ENCODE measurements at regions not wholly inside any gene's neighbourhood (a gene's known extent, or its start where the extent isn't known, plus 50 kb on each side); places are given as distances from the start of the nearest gene placed in this dataset.
"Not testable (repeated sequence)": the region's sequence is repeated elsewhere in the genome, so short reads cannot be mapped to it uniquely, and the experiment has no call there.

GRCh38 chr15:25067725-25068309 is 113.0 kb downstream of the SNRPN start:
- in situ Hi-C loops (cut with MboI; ENCODE audit: low sequenced_read_pairs): no loop called here

GRCh38 chr15:25068696-25069095 is 113.9 kb downstream of the SNRPN start:
- in situ Hi-C loops (cut with MboI; ENCODE audit: low sequenced_read_pairs): no loop called here

- in situ Hi-C loops (cut with MboI; ENCODE audit: low sequenced_read_pairs): no loop called here
Measured at GRCh38 chr15:25070353-25070963, 115.7 kb downstream of the SNRPN start.

- in situ Hi-C loops (cut with MboI; ENCODE audit: low sequenced_read_pairs): no loop called here
Measured at GRCh38 chr15:25072857-25073476, 118.2 kb downstream of the SNRPN start.

- in situ Hi-C loops (cut with MboI; ENCODE audit: low sequenced_read_pairs): no loop called here
Measured at GRCh38 chr15:25087137-25087536, 132.3 kb downstream of the SNRPN start.

- in situ Hi-C loops (cut with MboI; ENCODE audit: low sequenced_read_pairs): no loop called here
Measured at GRCh38 chr15:25088261-25088790, 133.5 kb downstream of the SNRPN start.

- in situ Hi-C loops (cut with MboI; ENCODE audit: low sequenced_read_pairs): no loop called here
Measured at GRCh38 chr15:25089577-25089976, 134.8 kb downstream of the SNRPN start.

- in situ Hi-C loops (cut with MboI; ENCODE audit: low sequenced_read_pairs): no loop called here
Measured at GRCh38 chr15:25090073-25090733, 135.4 kb downstream of the SNRPN start.

GRCh38 chr15:25091421-25092158 is 136.8 kb downstream of the SNRPN start:
- in situ Hi-C loops (cut with MboI; ENCODE audit: low sequenced_read_pairs): no loop called here

- in situ Hi-C loops (cut with MboI; ENCODE audit: low sequenced_read_pairs): no loop called here
Measured at GRCh38 chr15:25092661-25093060, 137.9 kb downstream of the SNRPN start.

GRCh38 chr15:25093455-25094029 is 138.8 kb downstream of the SNRPN start:
- in situ Hi-C loops (cut with MboI; ENCODE audit: low sequenced_read_pairs): no loop called here

- in situ Hi-C loops (cut with MboI; ENCODE audit: low sequenced_read_pairs): no loop called here
Measured at GRCh38 chr15:25094066-25094465, 139.3 kb downstream of the SNRPN start.

GRCh38 chr15:25094519-25094918 is 139.7 kb downstream of the SNRPN start:
- in situ Hi-C loops (cut with MboI; ENCODE audit: low sequenced_read_pairs): no loop called here

- in situ Hi-C loops (cut with MboI; ENCODE audit: low sequenced_read_pairs): no loop called here
Measured at GRCh38 chr15:25095179-25095578, 140.4 kb downstream of the SNRPN start.

- in situ Hi-C loops (cut with MboI; ENCODE audit: low sequenced_read_pairs): not testable (repeated sequence)
Measured at GRCh38 chr15:25099966-25100365, 145.2 kb downstream of the SNRPN start.

- in situ Hi-C loops (cut with MboI; ENCODE audit: low sequenced_read_pairs): no loop called here
Measured at GRCh38 chr15:25106209-25106608, 151.4 kb downstream of the SNRPN start.

- in situ Hi-C loops (cut with MboI; ENCODE audit: low sequenced_read_pairs): loop anchor here (10.0 kb wide), 1 partner anchor 61 kb away; no protein-coding TSS in a partner anchor
Measured at GRCh38 chr15:25133804-25134203, 179.0 kb downstream of the SNRPN start.

GRCh38 chr15:25134546-25134945 is 179.8 kb downstream of the SNRPN start:
- in situ Hi-C loops (cut with MboI; ENCODE audit: low sequenced_read_pairs): loop anchor here (10.0 kb wide), 1 partner anchor 60 kb away; no protein-coding TSS in a partner anchor

- in situ Hi-C loops (cut with MboI; ENCODE audit: low sequenced_read_pairs): loop anchor here (10.0 kb wide), 1 partner anchor 59 kb away; no protein-coding TSS in a partner anchor
Measured at GRCh38 chr15:25136119-25136518, 181.3 kb downstream of the SNRPN start.

GRCh38 chr15:25137013-25137412 is 182.2 kb downstream of the SNRPN start:
- in situ Hi-C loops (cut with MboI; ENCODE audit: low sequenced_read_pairs): loop anchor here (10.0 kb wide), 1 partner anchor 58 kb away; no protein-coding TSS in a partner anchor

Data from HL-60/S4 treated with phorbol 12-myristate 13-acetate at 8.2 ng/mL for 4 days and 3 days (cell line).